HEK293T (cell line): ENCODE measurements at regions not wholly inside any gene's neighbourhood (a gene's known extent, or its start where the extent isn't known, plus 50 kb on each side); places are given as distances from the start of the nearest gene placed in this dataset.

Source experiments
- BHLHE40 ChIP-seq: fragments of 450-650 bp; IDR thresholded peaks from 2 replicates; pipeline ENCODE4 v1.6.1; 2016; ENCODE audit warnings: mild to moderate bottlenecking, moderate library complexity, borderline replicate concordance
- ELF4 ChIP-seq: fragments of 450-650 bp; IDR thresholded peaks from 2 replicates; pipeline ENCODE4 v1.6.1; 2017; ENCODE audit warnings: antibody characterized with exemption
- HDGF ChIP-seq: fragments of 450-650 bp; IDR thresholded peaks from 2 replicates; pipeline ENCODE4 v1.6.1; 2017; ENCODE audit warnings: antibody characterized with exemption, borderline replicate concordance
- SP1 ChIP-seq: fragments of 450-650 bp; IDR thresholded peaks from 2 replicates; pipeline ENCODE4 v1.6.1; 2017
- SUZ12 ChIP-seq: fragments of 450-650 bp; IDR thresholded peaks from 2 replicates; pipeline ENCODE4 v1.6.1; 2016; ENCODE audit warnings: mild to moderate bottlenecking

GRCh38 chr2:151049746-151050145 lies 211.9 kb downstream of the RBM43 start:
- TF ChIP-seq SP1 = no peak
- TF ChIP-seq BHLHE40 = no peak
- TF ChIP-seq HDGF = no peak
- no peak for TF ChIP-seq SUZ12
- TF ChIP-seq ELF4 = no peak
